Lung microvascular endothelial cell (primary cell): ENCODE measurements at regions not wholly inside any gene's neighbourhood (a gene's known extent, or its start where the extent isn't known, plus 50 kb on each side); places are given as distances from the start of the nearest gene placed in this dataset.
"Not testable (repeated sequence)": the region's sequence is repeated elsewhere in the genome, so short reads cannot be mapped to it uniquely, and the experiment has no call there.

Experiments used
- DNase-seq, 2 donors: peaks; one replicate each; pipeline versions ENCODE4 v3.0.0 to v3.0.0-alpha.2; 2010; ENCODE audit warnings: low read depth in 2 of 2

GRCh38 chr16:70014915-70015314, 63.8 kb downstream of the CLEC18A start:
- DNase-seq: peak in 1 of 2 donors; percentile 37

GRCh38 chr16:70016751-70017150, 65.6 kb downstream of the CLEC18A start:
- DNase-seq: not testable (repeated sequence)

- peak; percentile 58 to 82 for DNase-seq
Measured at GRCh38 chr16:70018254-70018653, 67.1 kb downstream of the CLEC18A start.

GRCh38 chr16:70023207-70023606, 72.1 kb downstream of the CLEC18A start:
- DNase-seq: peak; percentile 54 to 88

GRCh38 chr16:70023956-70024355, 72.8 kb downstream of the CLEC18A start:
- not testable (repeated sequence) for DNase-seq

GRCh38 chr16:70026165-70026854, 75.2 kb downstream of the CLEC18A start:
- DNase-seq: peak; percentile 95 to 98

- DNase-seq: not testable (repeated sequence)
Measured at GRCh38 chr16:70032906-70033305, 81.2 kb upstream of the PDPR start.

- not testable (repeated sequence) for DNase-seq
Measured at GRCh38 chr16:70037913-70038312, 76.2 kb upstream of the PDPR start.

GRCh38 chr16:70040554-70040953, 73.6 kb upstream of the PDPR start:
- not testable (repeated sequence) for DNase-seq

- peak in 1 of 2 donors; percentile 8 for DNase-seq
Measured at GRCh38 chr16:70043538-70044067, 70.5 kb upstream of the PDPR start.

GRCh38 chr16:70046560-70046959, 67.6 kb upstream of the PDPR start:
- not testable (repeated sequence) for DNase-seq

- not testable (repeated sequence) for DNase-seq
Measured at GRCh38 chr16:70048083-70048482, 66.0 kb upstream of the PDPR start.

- DNase-seq: not testable (repeated sequence)
Measured at GRCh38 chr16:70058056-70058455, 56.1 kb upstream of the PDPR start.

GRCh38 chr16:70059429-70059828, 54.7 kb upstream of the PDPR start:
- DNase-seq: not testable (repeated sequence)

- DNase-seq: not testable (repeated sequence)
Measured at GRCh38 chr16:70060521-70061027, 53.6 kb upstream of the PDPR start.

- not testable (repeated sequence) for DNase-seq
Measured at GRCh38 chr16:70061671-70062218, 52.4 kb upstream of the PDPR start.

GRCh38 chr16:70062947-70063346, 51.2 kb upstream of the PDPR start:
- DNase-seq: not testable (repeated sequence)
